Tibial artery (tissue), 4 donors: ENCODE measurements at regions not wholly inside any gene's neighbourhood (a gene's known extent, or its start where the extent isn't known, plus 50 kb on each side); places are given as distances from the start of the nearest gene placed in this dataset.
"Not testable (repeated sequence)": the region's sequence is repeated elsewhere in the genome, so short reads cannot be mapped to it uniquely, and the experiment has no call there.

Experiments used
- DNase-seq, 2 donors: peaks; one replicate each; pipeline ENCODE4 v3.0.0-alpha.2; 2019
- H3K27ac ChIP-seq, 2 donors: fragments of 200-600 bp; sonication (generic) in 1 of 2; 1 replicate in 1 of 2; 2 replicates in 1 of 2; pipeline ENCODE4 v1.5.1; 2018 to 2019; ENCODE audit warnings: mild to moderate bottlenecking in 1 of 2
- H3K27me3 ChIP-seq, 2 donors: fragments of 200-600 bp; sonication (generic) in 1 of 2; one replicate each; pipeline versions ENCODE4 v1.5.1 to v1.6.0; 2016 to 2019
- H3K36me3 ChIP-seq, 3 donors: fragments of 200-600 bp; sonication (generic) in 2 of 3; one replicate each; pipeline ENCODE4 v1.5.1; 2016 to 2019; ENCODE audit warnings: mild to moderate bottlenecking in 2 of 3
- H3K4me1 ChIP-seq, 4 donors: fragments of 200-600 bp; sonication (generic) in 2 of 4; 1 replicate in 3 of 4; 2 replicates in 1 of 4; pipeline ENCODE4 v1.5.1; 2016 to 2019
- H3K4me3 ChIP-seq, 2 donors: fragments of 200-600 bp; sonication (generic) in 1 of 2; 1 replicate in 1 of 2; 2 replicates in 1 of 2; pipeline ENCODE4 v1.5.1; 2018 to 2019; ENCODE audit warnings: mild to moderate bottlenecking in 2 of 2
- H3K9me3 ChIP-seq, 3 donors: fragments of 200-600 bp; sonication (generic) in 1 of 3; one replicate each; pipeline ENCODE4 v1.5.1; 2016 to 2019
- CTCF ChIP-seq, 2 experiments: fragments of 200-600 bp in 1 of 2; fragments of 450-650 bp in 1 of 2; IDR thresholded peaks; one replicate each; pipeline ENCODE4 v1.5.1; 2017 to 2019; ENCODE audit warnings: antibody characterized with exemption in 2 of 2, mild to moderate bottlenecking in 1 of 2, moderate library complexity in 1 of 2
- intact Hi-C: fragments of 100-400 bp; cut with DNase I; formaldehyde crosslinking; loops from one replicate; pipeline ENCODE4 v1.15.0; 2023; ENCODE audit warnings: low total_unique reads

- no peak for TF ChIP-seq CTCF (IDR thresholded peaks at IDR 0.05)
- Histone ChIP-seq H3K9me3 (no peaks in the 10 kb centered on the region), H3K4me3 (no peak overlapping the region), H3K36me3 (no peaks in the 10 kb centered on the region), H3K27ac (no peak overlapping the region), H3K27me3 (peaks cover 0 to 4% of the 10 kb centered on the region in 2 donors), H3K4me1 (no peaks in the 10 kb centered on the region)
- intact Hi-C loops: no loop called here
- DNase-seq: no peak
These were observed 103.1 kb upstream of the PLEKHG1 start for GRCh38 chr6:150496629-150497028.

- H3K27me3 ChIP-seq: no peaks in the 10 kb centered on the region
- intact Hi-C loops: no loop called here
- TF ChIP-seq CTCF (IDR thresholded peaks at IDR 0.05): no peak
- H3K9me3 ChIP-seq: no peaks in the 10 kb centered on the region
- no peak overlapping the region for H3K4me3 ChIP-seq
- H3K27ac ChIP-seq: no peak overlapping the region
- H3K4me1 ChIP-seq: no peaks in the 10 kb centered on the region
- H3K36me3 ChIP-seq: no peaks in the 10 kb centered on the region
- no peak for DNase-seq
These were observed 99.8 kb upstream of the PLEKHG1 start for GRCh38 chr6:150499882-150500312.

- H3K27me3 ChIP-seq, DNase-seq, H3K36me3 ChIP-seq, H3K4me3 ChIP-seq, H3K4me1 ChIP-seq, intact Hi-C loops, H3K9me3 ChIP-seq, H3K27ac ChIP-seq: not testable (repeated sequence)
These were observed 99.1 kb upstream of the PLEKHG1 start for GRCh38 chr6:150500568-150500967.

- H3K4me3 ChIP-seq: no peak overlapping the region
- no peaks in the 10 kb centered on the region for H3K9me3 ChIP-seq
- DNase-seq: no peak
- H3K36me3 ChIP-seq: no peaks in the 10 kb centered on the region
- H3K4me1 ChIP-seq: no peaks in the 10 kb centered on the region
- TF ChIP-seq CTCF (IDR thresholded peaks at IDR 0.05): no peak
- H3K27me3 ChIP-seq: no peaks in the 10 kb centered on the region
- H3K27ac ChIP-seq: no peak overlapping the region
- intact Hi-C loops: no loop called here
These were observed 96.6 kb upstream of the PLEKHG1 start for GRCh38 chr6:150503041-150503440.

GRCh38 chr6:150503586-150504339 is 95.9 kb upstream of the PLEKHG1 start:
- no peak for DNase-seq
- H3K9me3 ChIP-seq: no peaks in the 10 kb centered on the region
- intact Hi-C loops: no loop called here

GRCh38 chr6:150507361-150507760 is 92.3 kb upstream of the PLEKHG1 start:
- H3K27ac ChIP-seq, H3K27me3 ChIP-seq, H3K4me1 ChIP-seq, DNase-seq, H3K4me3 ChIP-seq, H3K9me3 ChIP-seq, H3K36me3 ChIP-seq, intact Hi-C loops: not testable (repeated sequence)

More at GRCh38 chr6:150503586-150504339, 95.9 kb upstream of the PLEKHG1 start:
- Histone ChIP-seq H3K36me3 (no peaks in the 10 kb centered on the region), H3K4me3 (no peak overlapping the region), H3K4me1 (no peaks in the 10 kb centered on the region), H3K27me3 (no peaks in the 10 kb centered on the region), H3K27ac (no peak overlapping the region)
- no peak for TF ChIP-seq CTCF (IDR thresholded peaks at IDR 0.05)

- TF ChIP-seq CTCF (IDR thresholded peaks at IDR 0.05): no peak
- no peak overlapping the region for H3K4me3 ChIP-seq
- intact Hi-C loops: no loop called here
These were observed 89.1 kb upstream of the PLEKHG1 start for GRCh38 chr6:150510576-150510975.

More at GRCh38 chr6:150510576-150510975, 89.1 kb upstream of the PLEKHG1 start:
- Histone ChIP-seq H3K9me3 (no peaks in the 10 kb centered on the region), H3K4me1 (no peaks in the 10 kb centered on the region), H3K36me3 (no peaks in the 10 kb centered on the region), H3K27me3 (no peaks in the 10 kb centered on the region), H3K27ac (no peak overlapping the region)
- no peak for DNase-seq
